ENCODE measurements at regions not wholly inside any gene's neighbourhood (a gene's known extent, or its start where the extent isn't known, plus 50 kb on each side); places are given as distances from the start of the nearest gene placed in this dataset.
"Not testable (repeated sequence)": the region's sequence is repeated elsewhere in the genome, so short reads cannot be mapped to it uniquely, and the experiment has no call there.

DNA sequence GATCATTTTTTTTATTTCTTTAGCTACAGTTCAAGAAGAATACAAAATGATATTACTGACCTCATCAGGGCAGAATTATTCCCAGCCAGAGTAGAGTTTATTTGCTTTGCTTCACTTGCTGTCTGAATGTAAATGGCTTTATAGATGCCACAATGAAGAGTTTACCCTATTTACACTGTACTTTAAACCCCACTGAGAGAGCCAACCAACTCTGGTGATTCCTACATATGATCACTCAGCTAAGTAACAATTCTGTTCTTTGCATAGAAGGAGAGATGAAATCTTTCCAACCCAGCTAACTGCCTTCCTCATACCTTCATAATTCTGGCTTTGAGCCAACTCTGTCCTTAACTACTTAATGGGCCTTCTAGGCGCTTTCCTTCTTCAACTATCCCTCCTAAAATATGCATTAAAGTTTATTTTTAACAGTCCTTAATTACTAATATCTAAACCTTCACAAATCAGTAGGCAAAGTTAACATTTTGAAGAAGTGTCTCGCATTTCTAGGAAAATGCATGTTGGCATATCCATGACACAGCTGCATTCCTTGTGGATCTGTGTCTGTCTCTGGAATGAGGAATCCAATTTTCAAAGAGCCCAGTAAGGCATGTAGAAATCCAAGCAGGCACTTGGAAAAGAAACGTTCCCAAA is 284.8 kb upstream of the GRAMD2B start:
- no peak for DNase-seq (ENCODE audit: low spot score, unreplicated experiment)
- TF ChIP-seq, protein P1, sequence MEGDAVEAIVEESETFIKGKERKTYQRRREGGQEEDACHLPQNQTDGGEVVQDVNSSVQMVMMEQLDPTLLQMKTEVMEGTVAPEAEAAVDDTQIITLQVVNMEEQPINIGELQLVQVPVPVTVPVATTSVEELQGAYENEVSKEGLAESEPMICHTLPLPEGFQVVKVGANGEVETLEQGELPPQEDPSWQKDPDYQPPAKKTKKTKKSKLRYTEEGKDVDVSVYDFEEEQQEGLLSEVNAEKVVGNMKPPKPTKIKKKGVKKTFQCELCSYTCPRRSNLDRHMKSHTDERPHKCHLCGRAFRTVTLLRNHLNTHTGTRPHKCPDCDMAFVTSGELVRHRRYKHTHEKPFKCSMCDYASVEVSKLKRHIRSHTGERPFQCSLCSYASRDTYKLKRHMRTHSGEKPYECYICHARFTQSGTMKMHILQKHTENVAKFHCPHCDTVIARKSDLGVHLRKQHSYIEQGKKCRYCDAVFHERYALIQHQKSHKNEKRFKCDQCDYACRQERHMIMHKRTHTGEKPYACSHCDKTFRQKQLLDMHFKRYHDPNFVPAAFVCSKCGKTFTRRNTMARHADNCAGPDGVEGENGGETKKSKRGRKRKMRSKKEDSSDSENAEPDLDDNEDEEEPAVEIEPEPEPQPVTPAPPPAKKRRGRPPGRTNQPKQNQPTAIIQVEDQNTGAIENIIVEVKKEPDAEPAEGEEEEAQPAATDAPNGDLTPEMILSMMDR (IDR thresholded peaks at IDR 0.05; ENCODE audit: unreplicated experiment): no peak
- peaks cover 3% of the 10 kb centered on the region for H3K27me3 Mint-ChIP-seq
- no peak overlapping the region for H3K27ac Mint-ChIP-seq
- H3K9me3 Mint-ChIP-seq (ENCODE audit: low read depth): peaks cover 2% of the 10 kb centered on the region
- no peaks in the 10 kb centered on the region for H3K36me3 Mint-ChIP-seq (ENCODE audit: insufficient read depth)
- H3K4me3 Mint-ChIP-seq (ENCODE audit: low read depth): no peak overlapping the region
- H3K4me1 Mint-ChIP-seq (ENCODE audit: low read depth): no peaks in the 10 kb centered on the region

DNA sequence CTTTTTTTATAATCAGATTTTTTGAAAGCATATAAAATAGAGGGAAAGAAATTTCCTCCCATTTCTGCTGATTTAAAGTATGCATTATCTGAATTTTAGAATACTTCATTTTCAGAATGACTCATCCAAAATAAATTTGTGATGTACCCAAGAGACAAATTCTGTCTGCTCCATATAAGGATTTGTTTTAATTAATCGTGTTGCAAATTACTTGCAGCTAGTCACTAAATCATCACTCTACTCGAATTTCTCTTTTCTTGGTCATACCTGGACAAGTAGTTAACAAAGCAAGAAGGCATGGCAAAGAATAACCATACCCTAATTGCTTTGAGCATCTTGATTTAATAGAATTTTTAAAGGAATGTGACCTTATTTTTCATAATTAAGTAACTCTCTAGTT is 284.1 kb upstream of the GRAMD2B start:
- Mint-ChIP-seq H3K36me3 (ENCODE audit: insufficient read depth) (no peaks in the 10 kb centered on the region), H3K4me1 (ENCODE audit: low read depth) (no peaks in the 10 kb centered on the region), H3K4me3 (ENCODE audit: low read depth) (no peak overlapping the region), H3K27ac (no peak overlapping the region), H3K9me3 (ENCODE audit: low read depth) (no peaks in the 10 kb centered on the region), H3K27me3 (peaks cover 3% of the 10 kb centered on the region)
- TF ChIP-seq, protein P1 (IDR thresholded peaks at IDR 0.05; ENCODE audit: unreplicated experiment): no peak
- DNase-seq (ENCODE audit: low spot score, unreplicated experiment): no peak

DNA sequence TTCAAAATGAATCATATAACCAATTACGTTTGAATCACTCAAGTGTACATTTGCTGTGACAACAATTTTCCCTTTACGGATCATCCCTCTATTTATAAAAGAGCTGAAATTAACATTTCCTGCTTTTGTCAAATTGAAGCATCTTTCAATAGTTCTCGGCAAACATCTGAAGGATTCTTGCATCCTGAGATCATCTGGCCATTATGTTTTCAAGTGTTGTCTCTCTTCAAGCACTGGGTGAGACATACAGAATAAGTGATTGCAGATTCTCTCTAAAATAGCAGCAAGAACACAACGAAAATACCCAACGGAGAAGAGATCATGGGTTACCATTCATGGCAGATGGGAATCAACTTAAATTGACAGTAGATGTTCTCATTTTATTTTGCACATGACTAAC is 283.4 kb upstream of the GRAMD2B start:
- Mint-ChIP-seq H3K4me1 (ENCODE audit: low read depth) (no peaks in the 10 kb centered on the region), H3K27ac (no peak overlapping the region)

DNA sequence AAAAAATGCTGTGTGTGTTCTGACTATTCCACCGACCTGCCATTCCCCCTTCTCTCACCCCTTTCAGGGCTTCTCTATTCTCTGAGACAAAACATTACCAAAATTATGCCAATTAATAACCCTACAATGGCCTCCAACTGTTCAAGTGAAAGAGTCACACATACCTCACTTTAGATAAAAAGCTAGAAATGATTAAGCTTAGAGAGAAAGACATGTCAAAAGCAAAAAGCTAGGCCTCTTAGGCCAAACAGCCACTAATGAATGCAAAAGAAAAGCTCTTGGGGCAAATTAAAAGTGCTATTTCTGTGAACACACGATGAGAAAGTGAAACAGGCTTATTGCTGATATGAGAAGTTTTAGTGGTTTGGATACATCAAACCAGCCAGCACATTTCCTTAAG is 279.6 kb upstream of the GRAMD2B start:
- DNase-seq (ENCODE audit: low spot score, unreplicated experiment): no peak
- Mint-ChIP-seq H3K27ac (no peak overlapping the region), H3K36me3 (ENCODE audit: insufficient read depth) (no peaks in the 10 kb centered on the region), H3K27me3 (peaks cover 3% of the 10 kb centered on the region), H3K4me1 (ENCODE audit: low read depth) (no peaks in the 10 kb centered on the region), H3K9me3 (ENCODE audit: low read depth) (peaks cover 3% of the 10 kb centered on the region), H3K4me3 (ENCODE audit: low read depth) (no peak overlapping the region)
- TF ChIP-seq, protein P1 (IDR thresholded peaks at IDR 0.05; ENCODE audit: unreplicated experiment): no peak

More for the DNA sequence above, 283.4 kb upstream of the GRAMD2B start:
- Mint-ChIP-seq H3K27me3 (peaks cover 3% of the 10 kb centered on the region), H3K4me3 (ENCODE audit: low read depth) (no peak overlapping the region), H3K36me3 (ENCODE audit: insufficient read depth) (no peaks in the 10 kb centered on the region), H3K9me3 (ENCODE audit: low read depth) (peaks cover 3% of the 10 kb centered on the region)
- no peak for DNase-seq (ENCODE audit: low spot score, unreplicated experiment)
- TF ChIP-seq, protein P1 (IDR thresholded peaks at IDR 0.05; ENCODE audit: unreplicated experiment): no peak

DNA sequence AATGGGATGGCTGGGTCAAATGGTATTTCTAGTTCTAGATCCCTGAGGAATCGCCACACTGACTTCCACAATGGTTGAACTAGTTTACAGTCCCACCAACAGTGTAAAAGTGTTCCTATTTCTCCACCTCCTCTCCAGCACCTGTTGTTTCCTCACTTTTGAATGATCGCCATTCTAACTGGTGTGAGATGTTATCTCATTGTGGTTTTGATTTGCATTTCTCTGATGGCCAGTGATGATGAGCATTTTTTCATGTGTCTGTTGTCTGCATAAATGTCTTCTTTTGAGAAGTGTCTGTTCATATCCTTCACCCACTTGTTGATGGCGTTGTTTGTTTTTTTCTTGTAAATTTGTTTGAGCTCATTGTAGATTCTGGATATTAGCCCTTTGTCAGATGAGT is 272.9 kb upstream of the GRAMD2B start:
- H3K4me3 Mint-ChIP-seq (ENCODE audit: low read depth); H3K27ac Mint-ChIP-seq; DNase-seq (ENCODE audit: low spot score, unreplicated experiment); H3K4me1 Mint-ChIP-seq (ENCODE audit: low read depth); H3K27me3 Mint-ChIP-seq; H3K9me3 Mint-ChIP-seq (ENCODE audit: low read depth); H3K36me3 Mint-ChIP-seq (ENCODE audit: insufficient read depth): not testable (repeated sequence)

DNA sequence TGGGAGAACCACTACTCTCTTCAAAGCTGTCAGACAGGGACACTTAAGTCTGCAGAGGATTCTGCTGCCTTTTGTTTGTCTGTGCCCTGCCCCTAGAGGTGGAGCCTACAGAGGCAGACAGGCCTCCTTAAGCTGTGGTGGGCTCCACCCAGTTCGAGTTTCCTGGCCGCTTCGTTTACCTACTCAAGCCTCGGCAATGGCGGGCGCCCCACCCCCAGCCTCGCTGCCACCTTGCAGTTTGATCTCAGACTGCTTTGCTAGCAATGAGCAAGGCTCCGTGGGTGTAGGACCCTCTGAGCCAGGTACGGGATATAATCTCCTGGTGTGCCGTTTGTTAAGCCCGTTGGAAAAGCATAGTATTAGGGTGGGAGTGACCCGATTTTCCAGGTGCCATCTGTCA is 267.9 kb upstream of the GRAMD2B start:
- H3K4me1 Mint-ChIP-seq (ENCODE audit: low read depth); DNase-seq (ENCODE audit: low spot score, unreplicated experiment); H3K27ac Mint-ChIP-seq; H3K4me3 Mint-ChIP-seq (ENCODE audit: low read depth); H3K27me3 Mint-ChIP-seq; H3K36me3 Mint-ChIP-seq (ENCODE audit: insufficient read depth): not testable (repeated sequence)
- peaks cover 27% of the 10 kb centered on the region for H3K9me3 Mint-ChIP-seq (ENCODE audit: low read depth)
